HepG2 (cell line): ENCODE measurements at regions not wholly inside any gene's neighbourhood (a gene's known extent, or its start where the extent isn't known, plus 50 kb on each side); places are given as distances from the start of the nearest gene placed in this dataset.

Experiments
- ATAC-seq: fragments of 200-7000 bp; cut with Tn5 transposase; 3 replicates; pipeline ENCODE4 v1.9.1; 2020; ENCODE audit warnings: mild to moderate bottlenecking, moderate library complexity
- BruUV-seq: library from RNA; stranded (reverse); fragments of 400-500 nt; replicated peaks from 2 replicates; lab custom pipeline; 2021; lab: Mats Ljungman, UMichigan
- CTCF ChIA-PET: fragments of 300-600 bp; formaldehyde crosslinking; extraction: SDS; loops from one replicate; lab custom pipeline; 2021; ENCODE audit warnings: low total read pairs, inconsistent platforms, low intra/inter-chr PET ratio; lab: Yijun Ruan, JAX
- POLR2A ChIA-PET: fragments of 350-600 bp; sonication (Branson Sonifier 250); formaldehyde crosslinking; loops from one replicate; lab custom pipeline; 2020; ENCODE audit warnings: antibody characterized with exemption, inconsistent platforms; lab: Yijun Ruan, JAX
- DNase-seq: peaks from one replicate; pipeline ENCODE4 v3.0.0-alpha.2; 2015; ENCODE audit warnings: low spot score
- FAIRE-seq: peaks from 3 replicates; lab custom pipeline; 2011; peaks lifted over from hg19 to GRCh38; lab: Jason Lieb, UNC
- H2AFZ ChIP-seq: one replicate; pipeline ENCODE4 v1.6.1; 2011; ENCODE audit warnings: low read length, inconsistent platforms
- H3K27ac ChIP-seq: fragments of 300-600 bp; 3 replicates; pipeline ENCODE4 v1.8.0; 2011; ENCODE audit warnings: mixed run types, mild to moderate bottlenecking, mixed read lengths, low read length, inconsistent platforms; ENCODE audit not compliant: insufficient read depth; ENCODE audit errors: extremely low read length
- H3K27me3 ChIP-seq, 2 experiments: fragments of 200-600 bp in 1 of 2; 2 replicates in 1 of 2; 3 replicates in 1 of 2; pipeline versions ENCODE4 v1.6.0 to v1.8.0; 2011; ENCODE audit warnings: low read length in 2 of 2, mild to moderate bottlenecking in 2 of 2, moderate library complexity in 2 of 2, inconsistent platforms in 1 of 2; ENCODE audit not compliant: insufficient read depth in 2 of 2, control insufficient read depth in 1 of 2
- H3K36me3 ChIP-seq, 2 experiments: fragments of 200-600 bp in 1 of 2; replicated peaks in 1 of 2; 2 replicates in 1 of 2; 3 replicates in 1 of 2; pipeline versions ENCODE4 v1.5.1 to v1.8.0; 2011; ENCODE audit warnings: low read length in 2 of 2, inconsistent platforms in 1 of 2; ENCODE audit not compliant: insufficient read depth in 2 of 2, control insufficient read depth in 1 of 2
- H3K4me1 ChIP-seq: 2 replicates; pipeline ENCODE4 v1.5.1; 2012; ENCODE audit warnings: low read length, inconsistent platforms; ENCODE audit not compliant: insufficient read depth
- H3K4me2 ChIP-seq: 2 replicates; pipeline ENCODE4 v1.6.0; 2011; ENCODE audit warnings: low read depth, low read length, inconsistent platforms
- H3K4me3 ChIP-seq, 3 experiments: fragments of 200-600 bp in 1 of 3; sonication (generic), shearing (Covaris generic) in 1 of 3; replicated peaks in 1 of 3; 2 replicates each; pipeline ENCODE4 v1.5.1; 2011 to 2016; ENCODE audit warnings: low read length in 3 of 3, inconsistent platforms in 2 of 3, low read depth in 2 of 3, mild to moderate bottlenecking in 2 of 3, control low read depth in 1 of 3, mixed read lengths in 1 of 3; ENCODE audit not compliant: insufficient read depth in 1 of 3
- H3K79me2 ChIP-seq: one replicate; pipeline ENCODE4 v1.6.1; 2011; ENCODE audit warnings: low read length, inconsistent platforms; ENCODE audit not compliant: insufficient read depth
- H3K9ac ChIP-seq: 2 replicates; pipeline ENCODE4 v1.6.0; 2011; ENCODE audit warnings: mild to moderate bottlenecking, low read depth, low read length, inconsistent platforms; ENCODE audit not compliant: insufficient read depth
- H3K9me3 ChIP-seq: 2 replicates; pipeline ENCODE4 v1.5.1; 2012; ENCODE audit warnings: mild to moderate bottlenecking, low read length
- H4K20me1 ChIP-seq: 2 replicates; pipeline ENCODE4 v1.6.0; 2011; ENCODE audit warnings: inconsistent platforms, mild to moderate bottlenecking, low read length, moderate library complexity; ENCODE audit not compliant: insufficient read depth
- ADNP ChIP-seq: sonication (generic); formaldehyde crosslinking; IDR thresholded peaks from 2 replicates; pipeline ENCODE4 v1.4.0; 2020; ENCODE audit warnings: missing genetic modification reagents
- ARID5B ChIP-seq: IDR thresholded peaks from 2 replicates; pipeline ENCODE4 v1.4.0; 2020; ENCODE audit warnings: mild to moderate bottlenecking, missing genetic modification reagents
- CREBL2 ChIP-seq: sonication (generic); formaldehyde crosslinking; IDR thresholded peaks from 2 replicates; pipeline ENCODE4 v1.8.1; 2023; ENCODE audit warnings: missing genetic modification reagents, mild to moderate bottlenecking, borderline replicate concordance
- GABPB1 ChIP-seq: IDR thresholded peaks from 2 replicates; pipeline ENCODE4 v1.6.1; 2016; ENCODE audit warnings: mild to moderate bottlenecking, missing genetic modification reagents, moderate library complexity, missing compliant biosample characterization
- MNT ChIP-seq: fragments of 450-650 bp; IDR thresholded peaks from 2 replicates; pipeline ENCODE4 v1.6.1; 2016
- MXD4 ChIP-seq: IDR thresholded peaks from 2 replicates; pipeline ENCODE4 v1.6.1; 2016; ENCODE audit warnings: mild to moderate bottlenecking, missing biosample characterization, missing genetic modification reagents
- PCBP1 ChIP-seq: fragments of 200-400 bp; formaldehyde crosslinking; IDR thresholded peaks from 2 replicates; pipeline ENCODE4 v1.6.1; 2017; ENCODE audit warnings: mild to moderate bottlenecking, low read depth, low read length, borderline replicate concordance
- RNF219 ChIP-seq: sonication (generic); formaldehyde crosslinking; IDR thresholded peaks from 2 replicates; pipeline ENCODE4 v1.5.0; 2020; ENCODE audit warnings: mild to moderate bottlenecking, missing genetic modification reagents
- TBX2 ChIP-seq: sonication (generic); formaldehyde crosslinking; IDR thresholded peaks from 2 replicates; pipeline ENCODE4 v1.5.0; 2020; ENCODE audit warnings: missing genetic modification reagents, mild to moderate bottlenecking, borderline replicate concordance
- ZC3H4 ChIP-seq: sonication (generic); formaldehyde crosslinking; IDR thresholded peaks from 2 replicates; pipeline ENCODE4 v1.4.0; 2020; ENCODE audit warnings: missing genetic modification reagents, borderline replicate concordance
- ZNF652 ChIP-seq: IDR thresholded peaks from 2 replicates; pipeline ENCODE4 v1.6.1; 2016; ENCODE audit warnings: low read depth, borderline replicate concordance
- WGBS: methylation state at CpG from one replicate; pipeline ENCODE4 v1.1.6; 2017; ENCODE audit warnings: low lambda C conversion rate; 5-methylcytosine and 5-hydroxymethylcytosine counted together
- in situ Hi-C: cut with HindIII; loops from 2 replicates; pipeline ENCODE4 v1.10.0; 2017; ENCODE audit warnings: low pct_unique_long_range_greater_than_20kb; ENCODE audit not compliant: extremely low pct_ligation_motif_present
- intact Hi-C: fragments of 100-400 bp; cut with micrococcal nuclease; formaldehyde crosslinking; loops from one replicate; pipeline ENCODE4 v1.10.0; 2022; ENCODE audit not compliant: unreplicated experiment

- Histone ChIP-seq H3K9ac (no peak overlapping the region), H3K4me3 (no peak overlapping the region), H2AFZ (no peak overlapping the region), H3K27ac (no peak overlapping the region), H3K9me3 (no peaks in the 10 kb centered on the region), H3K36me3 (no peaks in the 10 kb centered on the region), H3K4me1 (no peaks in the 10 kb centered on the region), H3K4me2 (no peak overlapping the region), H3K27me3 (peaks cover 0 to 16% of the 10 kb centered on the region in 2 experiments; a peak in 2 of 5 replicates), H3K79me2 (no peaks in the 10 kb centered on the region), H4K20me1 (no peaks in the 10 kb centered on the region)
- in situ Hi-C loops, result no loop called here
- ChIA-PET CTCF (no interaction called here), POLR2A (no interaction called here)
- WGBS, result 3% methylated on average over 4 of the region's 8 CpGs
- BruUV-seq, result no TSS peak
- intact Hi-C loops, result no loop called here
- DNase-seq, result no peak
- TF ChIP-seq MNT, result peak; percentile 90
- TF ChIP-seq ADNP (CRISPR knock-in tag), result no peak
- no peak for FAIRE-seq
- no peak for ATAC-seq
Observed at GRCh38 chr7:28356619-28357018, 55.7 kb upstream of the CREB5 start.

- intact Hi-C loops, result no loop called here
- POLR2A ChIA-PET, result no interaction called here
- no TSS peak for BruUV-seq
- in situ Hi-C loops, result no loop called here
- no peak for DNase-seq
- no peaks in the 10 kb centered on the region for H3K9me3 ChIP-seq
- no peak overlapping the region for H3K4me3 ChIP-seq
- no peaks in the 10 kb centered on the region for H3K36me3 ChIP-seq
- ATAC-seq, result no peak
- H3K27me3 ChIP-seq, result peaks cover 0 to 16% of the 10 kb centered on the region in 2 experiments; a peak in 2 of 5 replicates
- H3K79me2 ChIP-seq, result no peaks in the 10 kb centered on the region
- WGBS, result 21% methylated on average over 5 of the region's 5 CpGs
- no peak overlapping the region for H3K27ac ChIP-seq
- H3K9ac ChIP-seq, result no peak overlapping the region
- H3K4me2 ChIP-seq, result no peak overlapping the region
- CTCF ChIA-PET, result no interaction called here
- no peak overlapping the region for H2AFZ ChIP-seq
- no peak for FAIRE-seq
- H4K20me1 ChIP-seq, result no peaks in the 10 kb centered on the region
- no peaks in the 10 kb centered on the region for H3K4me1 ChIP-seq
- TF ChIP-seq ZC3H4, result no peak
- no peak for TF ChIP-seq ZNF652 (CRISPR knock-in tag)
- TF ChIP-seq CREBL2 (CRISPR knock-in tag), result no peak
- TF ChIP-seq PCBP1, result no peak
- no peak for TF ChIP-seq MXD4 (CRISPR knock-in tag)
- TF ChIP-seq ARID5B (CRISPR knock-in tag), result no peak
- no peak for TF ChIP-seq RNF219 (CRISPR knock-in tag)
- TF ChIP-seq TBX2 (CRISPR knock-in tag), result no peak
- no peak for TF ChIP-seq GABPB1 (CRISPR knock-in tag)
Observed at GRCh38 chr7:28358423-28358868, 53.9 kb upstream of the CREB5 start.
